ENCODE measurements at regions not wholly inside any gene's neighbourhood (a gene's known extent, or its start where the extent isn't known, plus 50 kb on each side); places are given as distances from the start of the nearest gene placed in this dataset.

- ATAC-seq (replicated peaks in 6 of 8): no peak
- 29 to 97% (median 82%) methylated on average over 2 to 6 of the region's 6 CpGs; no CpG with 5 or more reads in 1 of the 10 experiments for WGBS, 10 experiments
- H3K27ac ChIP-seq: no peak overlapping the region
- in situ Hi-C loops (cut with MboI; ENCODE audit: low pct_unique_long_range_greater_than_20kb in 2 of 9, low sequenced_read_pairs in 9 of 9, unreplicated experiment in 9 of 9): no loop called here
- H3K4me1 ChIP-seq (replicated peaks in 1 of 2): peaks cover 0 to 3% of the 10 kb centered on the region in 2 donors
- H3K4me3 ChIP-seq: no peak overlapping the region
These were observed 404.4 kb downstream of the TRIB2 start for GRCh38 chr2:13121096-13121495.

- H3K4me3 ChIP-seq: no peak overlapping the region
- peaks cover 0 to 24% of the 10 kb centered on the region in 2 donors for H3K4me1 ChIP-seq (replicated peaks in 1 of 2)
- in situ Hi-C loops (cut with MboI; ENCODE audit: low pct_unique_long_range_greater_than_20kb in 2 of 9, low sequenced_read_pairs in 9 of 9, unreplicated experiment in 9 of 9): no loop called here
- ATAC-seq (replicated peaks in 6 of 8): no peak
- 0 to 33% (median 10%) methylated on average over 1 of the region's 1 CpG; no CpG with 5 or more reads in 2 of the 10 experiments for WGBS, 10 experiments
- no peak overlapping the region for H3K27ac ChIP-seq
These were observed 411.4 kb downstream of the TRIB2 start for GRCh38 chr2:13128139-13128538.

GRCh38 chr2:13135369-13135768 lies 418.6 kb downstream of the TRIB2 start:
- Histone ChIP-seq H3K27ac (no peak overlapping the region), H3K4me1 (replicated peaks in 1 of 2) (peaks cover 4 to 8% of the 10 kb centered on the region in 2 donors), H3K4me3 (no peak overlapping the region)
- ATAC-seq (replicated peaks in 6 of 8): no peak
- in situ Hi-C loops (cut with MboI; ENCODE audit: low pct_unique_long_range_greater_than_20kb in 2 of 9, low sequenced_read_pairs in 9 of 9, unreplicated experiment in 9 of 9): no loop called here
- WGBS, 10 experiments: 58 to 100% (median 80%) methylated on average over 1 to 3 of the region's 3 CpGs

- H3K4me1 ChIP-seq (replicated peaks in 1 of 2): peaks cover 4 to 8% of the 10 kb centered on the region in 2 donors
- WGBS, 10 experiments: 0 to 89% (median 25%) methylated on average over 1 of the region's 1 CpG; no CpG with 5 or more reads in 6 of the 10 experiments
- peak in 5 of 8 experiments; percentile 47 to 76 (median 64) for ATAC-seq (replicated peaks in 6 of 8)
- in situ Hi-C loops (cut with MboI; ENCODE audit: low pct_unique_long_range_greater_than_20kb in 2 of 9, low sequenced_read_pairs in 9 of 9, unreplicated experiment in 9 of 9): no loop called here
- no peak overlapping the region for H3K27ac ChIP-seq
- no peak overlapping the region for H3K4me3 ChIP-seq
These were observed 419.1 kb downstream of the TRIB2 start for GRCh38 chr2:13135856-13136255.

- Histone ChIP-seq H3K4me3 (no peak overlapping the region), H3K4me1 (replicated peaks in 1 of 2) (peaks cover 4 to 8% of the 10 kb centered on the region in 2 donors), H3K27ac (no peak overlapping the region)
- no peak for ATAC-seq (replicated peaks in 6 of 8)
- 0 to 100% (median 95%) methylated on average over 1 to 3 of the region's 3 CpGs; no CpG with 5 or more reads in 2 of the 10 experiments for WGBS, 10 experiments
- in situ Hi-C loops (cut with MboI; ENCODE audit: low pct_unique_long_range_greater_than_20kb in 2 of 9, low sequenced_read_pairs in 9 of 9, unreplicated experiment in 9 of 9): no loop called here
These were observed 420.9 kb downstream of the TRIB2 start for GRCh38 chr2:13137679-13138078.

- in situ Hi-C loops (cut with MboI; ENCODE audit: low pct_unique_long_range_greater_than_20kb in 2 of 9, low sequenced_read_pairs in 9 of 9, unreplicated experiment in 9 of 9): no loop called here
- ATAC-seq (replicated peaks in 6 of 8): no peak
- 17 to 100% (median 62%) methylated on average over 1 to 2 of the region's 2 CpGs for WGBS, 10 experiments
- Histone ChIP-seq H3K4me1 (replicated peaks in 1 of 2) (no peaks in the 10 kb centered on the region), H3K4me3 (no peak overlapping the region), H3K27ac (no peak overlapping the region)
These were observed 424.6 kb downstream of the TRIB2 start for GRCh38 chr2:13141315-13141714.

GRCh38 chr2:13143451-13143850 lies 426.7 kb downstream of the TRIB2 start:
- Histone ChIP-seq H3K4me3 (no peak overlapping the region), H3K27ac (no peak overlapping the region), H3K4me1 (replicated peaks in 1 of 2) (no peaks in the 10 kb centered on the region)
- 20 to 84% (median 55%) methylated on average over 1 to 2 of the region's 2 CpGs; no CpG with 5 or more reads in 2 of the 10 experiments for WGBS, 10 experiments
- in situ Hi-C loops (cut with MboI; ENCODE audit: low pct_unique_long_range_greater_than_20kb in 2 of 9, low sequenced_read_pairs in 9 of 9, unreplicated experiment in 9 of 9): no loop called here
- ATAC-seq (replicated peaks in 6 of 8): no peak

- H3K4me3 ChIP-seq: no peak overlapping the region
- no peak overlapping the region for H3K27ac ChIP-seq
- no peaks in the 10 kb centered on the region for H3K4me1 ChIP-seq (replicated peaks in 1 of 2)
- in situ Hi-C loops (cut with MboI; ENCODE audit: low pct_unique_long_range_greater_than_20kb in 2 of 9, low sequenced_read_pairs in 9 of 9, unreplicated experiment in 9 of 9): no loop called here
- WGBS, 10 experiments: 0 to 100% (median 50%) methylated on average over 1 to 2 of the region's 2 CpGs; no CpG with 5 or more reads in 1 of the 10 experiments
- ATAC-seq (replicated peaks in 6 of 8): no peak
These were observed 440.2 kb downstream of the TRIB2 start for GRCh38 chr2:13156916-13157315.

- in situ Hi-C loops (cut with MboI; ENCODE audit: low pct_unique_long_range_greater_than_20kb in 2 of 9, low sequenced_read_pairs in 9 of 9, unreplicated experiment in 9 of 9): no loop called here
- H3K27ac ChIP-seq: no peak overlapping the region
- ATAC-seq (replicated peaks in 6 of 8): no peak
- 13 to 100% (median 83%) methylated on average over 1 to 3 of the region's 3 CpGs; no CpG with 5 or more reads in 1 of the 10 experiments for WGBS, 10 experiments
- no peaks in the 10 kb centered on the region for H3K4me1 ChIP-seq (replicated peaks in 1 of 2)
- H3K4me3 ChIP-seq: no peak overlapping the region
These were observed 441.7 kb downstream of the TRIB2 start for GRCh38 chr2:13158466-13158865.

GRCh38 chr2:13180729-13181128 lies 464.0 kb downstream of the TRIB2 start:
- ATAC-seq (replicated peaks in 6 of 8): no peak
- in situ Hi-C loops (cut with MboI; ENCODE audit: low pct_unique_long_range_greater_than_20kb in 2 of 9, low sequenced_read_pairs in 9 of 9, unreplicated experiment in 9 of 9): no loop called here
- WGBS, 10 experiments: 0 to 100% (median 88%) methylated on average over 1 of the region's 1 CpG; no CpG with 5 or more reads in 2 of the 10 experiments
- H3K4me3 ChIP-seq: no peak overlapping the region
- H3K4me1 ChIP-seq (replicated peaks in 1 of 2): no peaks in the 10 kb centered on the region
- no peak overlapping the region for H3K27ac ChIP-seq

- in situ Hi-C loops (cut with MboI; ENCODE audit: low pct_unique_long_range_greater_than_20kb in 2 of 9, low sequenced_read_pairs in 9 of 9, unreplicated experiment in 9 of 9): no loop called here
- Histone ChIP-seq H3K27ac (no peak overlapping the region), H3K4me1 (replicated peaks in 1 of 2) (peaks cover 0 to 4% of the 10 kb centered on the region in 2 donors), H3K4me3 (no peak overlapping the region)
- 34 to 97% (median 75%) methylated on average over 3 to 4 of the region's 4 CpGs; no CpG with 5 or more reads in 3 of the 10 experiments for WGBS, 10 experiments
- ATAC-seq (replicated peaks in 6 of 8): peak in 4 of 8 experiments; percentile 35 to 80 (median 64)
These were observed 476.3 kb downstream of the TRIB2 start for GRCh38 chr2:13193075-13193474.

GRCh38 chr2:13193900-13194299 lies 477.2 kb downstream of the TRIB2 start:
- 0 to 22% (median 0%) methylated on average over 1 of the region's 1 CpG; no CpG with 5 or more reads in 2 of the 10 experiments for WGBS, 10 experiments
- in situ Hi-C loops (cut with MboI; ENCODE audit: low pct_unique_long_range_greater_than_20kb in 2 of 9, low sequenced_read_pairs in 9 of 9, unreplicated experiment in 9 of 9): no loop called here
- peak in 7 of 8 experiments; percentile 59 to 83 (median 70) for ATAC-seq (replicated peaks in 6 of 8)
- Histone ChIP-seq H3K4me3 (no peak overlapping the region), H3K4me1 (replicated peaks in 1 of 2) (peaks cover 0 to 4% of the 10 kb centered on the region in 2 donors), H3K27ac (no peak overlapping the region)

- peaks cover 0 to 4% of the 10 kb centered on the region in 2 donors for H3K4me1 ChIP-seq (replicated peaks in 1 of 2)
- ATAC-seq (replicated peaks in 6 of 8): no peak
- H3K4me3 ChIP-seq: no peak overlapping the region
- H3K27ac ChIP-seq: no peak overlapping the region
- in situ Hi-C loops (cut with MboI; ENCODE audit: low pct_unique_long_range_greater_than_20kb in 2 of 9, low sequenced_read_pairs in 9 of 9, unreplicated experiment in 9 of 9): no loop called here
- 0 to 100% (median 90%) methylated on average over 1 of the region's 1 CpG; no CpG with 5 or more reads in 1 of the 10 experiments for WGBS, 10 experiments
These were observed 478.5 kb downstream of the TRIB2 start for GRCh38 chr2:13195270-13195669.

- ATAC-seq (replicated peaks in 6 of 8): peak in 4 of 8 experiments; percentile 30 to 73 (median 68)
- Histone ChIP-seq H3K27ac (no peak overlapping the region), H3K4me1 (replicated peaks in 1 of 2) (peaks cover 0 to 4% of the 10 kb centered on the region in 2 donors), H3K4me3 (no peak overlapping the region)
- in situ Hi-C loops (cut with MboI; ENCODE audit: low pct_unique_long_range_greater_than_20kb in 2 of 9, low sequenced_read_pairs in 9 of 9, unreplicated experiment in 9 of 9): no loop called here
- WGBS, 10 experiments: 0 to 80% (median 29%) methylated on average over 1 of the region's 1 CpG; no CpG with 5 or more reads in 3 of the 10 experiments
These were observed 480.5 kb downstream of the TRIB2 start for GRCh38 chr2:13197248-13197647.
